SK-N-SH (cell line): ENCODE measurements at regions not wholly inside any gene's neighbourhood (a gene's known extent, or its start where the extent isn't known, plus 50 kb on each side); places are given as distances from the start of the nearest gene placed in this dataset.

Source experiments
- TAF1 ChIP-seq: IDR thresholded peaks from 2 replicates; pipeline ENCODE4 v1.6.1; 2012; ENCODE audit warnings: low read depth, mild to moderate bottlenecking, low read length, moderate library complexity, borderline replicate concordance
- TF ChIP-seq, protein P1 (sequence below): fragments of 200-600 bp; sonication (generic); IDR thresholded peaks from 2 replicates; pipeline ENCODE4 v1.6.1; 2017; ENCODE audit warnings: antibody characterized with exemption, mild to moderate bottlenecking, moderate library complexity

- no peak for TF ChIP-seq TAF1
- TF ChIP-seq, protein P1, sequence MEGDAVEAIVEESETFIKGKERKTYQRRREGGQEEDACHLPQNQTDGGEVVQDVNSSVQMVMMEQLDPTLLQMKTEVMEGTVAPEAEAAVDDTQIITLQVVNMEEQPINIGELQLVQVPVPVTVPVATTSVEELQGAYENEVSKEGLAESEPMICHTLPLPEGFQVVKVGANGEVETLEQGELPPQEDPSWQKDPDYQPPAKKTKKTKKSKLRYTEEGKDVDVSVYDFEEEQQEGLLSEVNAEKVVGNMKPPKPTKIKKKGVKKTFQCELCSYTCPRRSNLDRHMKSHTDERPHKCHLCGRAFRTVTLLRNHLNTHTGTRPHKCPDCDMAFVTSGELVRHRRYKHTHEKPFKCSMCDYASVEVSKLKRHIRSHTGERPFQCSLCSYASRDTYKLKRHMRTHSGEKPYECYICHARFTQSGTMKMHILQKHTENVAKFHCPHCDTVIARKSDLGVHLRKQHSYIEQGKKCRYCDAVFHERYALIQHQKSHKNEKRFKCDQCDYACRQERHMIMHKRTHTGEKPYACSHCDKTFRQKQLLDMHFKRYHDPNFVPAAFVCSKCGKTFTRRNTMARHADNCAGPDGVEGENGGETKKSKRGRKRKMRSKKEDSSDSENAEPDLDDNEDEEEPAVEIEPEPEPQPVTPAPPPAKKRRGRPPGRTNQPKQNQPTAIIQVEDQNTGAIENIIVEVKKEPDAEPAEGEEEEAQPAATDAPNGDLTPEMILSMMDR = no peak
These were observed 765.4 kb downstream of the BRD1 start for GRCh38 chr22:49062155-49062801.
